Activated T-cell treated with anti-CD3 and anti-CD28 coated beads, Interleukin-2, amount 50 U/mL, for 48 hours (primary cell): ENCODE measurements at regions not wholly inside any gene's neighbourhood (a gene's known extent, or its start where the extent isn't known, plus 50 kb on each side); places are given as distances from the start of the nearest gene placed in this dataset.
"Not testable (repeated sequence)": the region's sequence is repeated elsewhere in the genome, so short reads cannot be mapped to it uniquely, and the experiment has no call there.

Experiments used
- DNase-seq, 2 experiments: peaks; one replicate each; pipeline ENCODE4 v3.0.0-alpha.2; 2020

- no peak for DNase-seq
Measured at GRCh38 chrX:138923805-138924204, 212.3 kb upstream of the FGF13 start.

GRCh38 chrX:138921031-138921430 lies 209.5 kb upstream of the FGF13 start:
- no peak for DNase-seq

GRCh38 chrX:138917781-138918180 lies 206.3 kb upstream of the FGF13 start:
- DNase-seq = no peak

- DNase-seq = no peak
Measured at GRCh38 chrX:138914767-138915166, 203.2 kb upstream of the FGF13 start.

GRCh38 chrX:138908577-138908976 lies 197.1 kb upstream of the FGF13 start:
- no peak for DNase-seq

GRCh38 chrX:138897621-138898492 lies 186.3 kb upstream of the FGF13 start:
- no peak for DNase-seq

GRCh38 chrX:138890491-138890890 lies 179.0 kb upstream of the FGF13 start:
- no peak for DNase-seq

GRCh38 chrX:138889149-138889548 lies 177.6 kb upstream of the FGF13 start:
- DNase-seq = no peak

GRCh38 chrX:138886769-138887168 lies 175.3 kb upstream of the FGF13 start:
- DNase-seq = no peak

- no peak for DNase-seq
Measured at GRCh38 chrX:138885886-138886285, 174.4 kb upstream of the FGF13 start.

GRCh38 chrX:138880293-138880692 lies 168.8 kb upstream of the FGF13 start:
- not testable (repeated sequence) for DNase-seq

GRCh38 chrX:138877746-138878145 lies 166.2 kb upstream of the FGF13 start:
- DNase-seq = no peak

GRCh38 chrX:138875472-138875871 lies 164.0 kb upstream of the FGF13 start:
- DNase-seq = no peak

GRCh38 chrX:138874271-138874935 lies 162.9 kb upstream of the FGF13 start:
- DNase-seq = no peak

GRCh38 chrX:138873640-138874039 lies 162.1 kb upstream of the FGF13 start:
- DNase-seq = not testable (repeated sequence)

- no peak for DNase-seq
Measured at GRCh38 chrX:138872537-138872936, 161.0 kb upstream of the FGF13 start.

GRCh38 chrX:138871739-138872138 lies 160.2 kb upstream of the FGF13 start:
- no peak for DNase-seq

- no peak for DNase-seq
Measured at GRCh38 chrX:138866643-138867042, 155.1 kb upstream of the FGF13 start.

- no peak for DNase-seq
Measured at GRCh38 chrX:138865093-138865649, 153.7 kb upstream of the FGF13 start.

GRCh38 chrX:138859421-138859820 lies 147.9 kb upstream of the FGF13 start:
- no peak for DNase-seq

- DNase-seq = no peak
Measured at GRCh38 chrX:138858951-138859350, 147.4 kb upstream of the FGF13 start.

GRCh38 chrX:138858438-138858837 lies 146.9 kb upstream of the FGF13 start:
- DNase-seq = no peak

GRCh38 chrX:138856881-138857604 lies 145.5 kb upstream of the FGF13 start:
- no peak for DNase-seq
